ENCODE measurements at regions not wholly inside any gene's neighbourhood (a gene's known extent, or its start where the extent isn't known, plus 50 kb on each side); places are given as distances from the start of the nearest gene placed in this dataset.

DNA sequence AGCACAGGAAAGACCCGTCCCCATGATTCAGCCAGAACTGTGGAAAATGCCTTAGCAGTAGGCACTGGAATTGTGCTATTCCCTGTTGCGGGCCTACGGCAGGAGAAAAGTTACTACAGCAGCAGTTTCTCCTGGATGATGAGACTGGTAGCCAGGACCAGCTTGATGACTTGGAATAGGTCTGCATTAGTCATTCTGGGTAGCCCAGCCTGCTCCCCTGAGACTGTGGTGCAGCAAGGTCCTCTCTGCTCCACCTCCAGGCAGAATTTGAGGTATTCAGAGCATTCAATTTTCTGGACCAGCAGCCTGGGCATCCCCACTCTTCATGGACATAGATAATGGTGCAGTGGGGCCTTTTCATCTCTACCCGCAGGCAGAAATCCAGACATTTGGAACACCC is 490.0 kb downstream of the SH2D4B start:
- DNase-seq, result no peak

DNA sequence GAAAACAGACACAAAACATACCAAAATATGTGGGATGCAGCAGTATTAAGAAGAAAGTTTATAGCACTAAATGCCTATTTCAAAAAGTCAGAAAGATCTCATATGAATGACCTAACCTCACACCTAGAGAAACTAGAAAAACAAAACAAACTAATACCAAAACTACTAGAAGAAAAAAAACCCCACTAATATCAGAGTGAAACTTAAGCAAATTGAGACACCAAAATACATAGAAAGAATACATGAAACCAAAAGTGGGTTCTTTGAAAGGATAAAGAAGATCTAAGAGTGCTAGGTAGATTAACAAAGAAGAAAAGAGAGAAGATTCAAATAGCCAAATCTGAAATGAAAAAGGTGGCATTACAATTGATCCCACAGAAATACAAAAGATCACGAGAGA is 494.1 kb downstream of the SH2D4B start:
- DNase-seq, result no peak

DNA sequence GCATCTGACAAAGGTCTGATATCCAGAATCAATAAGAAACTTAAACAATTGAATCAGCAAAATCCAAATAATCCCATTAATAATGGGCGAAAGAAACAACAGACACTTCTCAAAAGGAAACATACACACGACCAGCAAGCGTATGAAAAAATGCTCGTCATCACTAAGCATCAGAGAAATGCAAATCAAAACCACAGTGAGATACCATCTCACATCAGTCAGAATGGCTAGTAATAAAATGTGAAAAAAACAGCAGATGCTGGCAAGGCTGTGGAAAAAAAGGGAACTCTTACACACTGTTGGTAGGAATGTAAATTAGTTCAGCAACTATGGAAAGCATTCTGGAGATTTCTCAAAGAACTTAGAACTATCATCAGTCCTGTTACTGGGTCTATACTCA is 496.7 kb downstream of the SH2D4B start:
- no peak for DNase-seq

DNA sequence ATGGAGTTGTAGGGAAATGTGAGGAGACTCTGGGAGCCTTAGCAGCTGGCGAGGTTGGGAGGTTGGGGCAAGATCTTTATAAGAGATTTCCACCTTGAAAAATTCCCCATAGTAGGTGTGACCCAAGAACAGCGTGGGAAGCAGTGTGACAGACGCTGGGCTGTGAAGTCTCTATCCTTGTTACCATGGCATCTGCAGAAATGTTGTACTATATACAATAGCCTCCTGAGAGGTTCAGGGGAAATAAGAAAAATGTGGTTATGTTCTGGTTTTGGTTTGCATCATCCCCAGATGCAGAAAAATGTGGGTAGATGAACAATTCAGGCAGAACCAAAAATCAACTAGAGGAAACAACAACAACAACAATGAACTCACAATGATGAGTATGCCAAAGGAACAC is 498.6 kb downstream of the SH2D4B start:
- DNase-seq, result no peak

DNA sequence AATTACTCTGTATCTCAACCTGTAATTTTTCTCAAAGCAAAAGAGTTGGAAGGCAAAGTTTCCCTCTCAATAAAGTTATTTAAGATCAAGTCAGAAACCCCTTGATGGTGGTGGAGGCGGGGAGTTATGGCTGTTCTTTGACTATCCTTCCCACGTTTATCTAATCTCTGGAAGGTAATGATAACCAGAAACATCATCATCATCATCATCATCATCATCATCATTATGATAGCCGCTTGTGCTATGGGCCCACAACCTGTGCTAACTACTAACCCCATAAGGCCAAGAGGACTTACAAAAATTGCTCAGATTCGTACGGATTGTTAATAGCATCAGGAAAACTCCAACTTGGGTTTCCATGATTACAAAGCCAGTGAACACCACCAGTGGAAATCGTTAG is 502.3 kb downstream of the SH2D4B start:
- no peak for DNase-seq

DNA sequence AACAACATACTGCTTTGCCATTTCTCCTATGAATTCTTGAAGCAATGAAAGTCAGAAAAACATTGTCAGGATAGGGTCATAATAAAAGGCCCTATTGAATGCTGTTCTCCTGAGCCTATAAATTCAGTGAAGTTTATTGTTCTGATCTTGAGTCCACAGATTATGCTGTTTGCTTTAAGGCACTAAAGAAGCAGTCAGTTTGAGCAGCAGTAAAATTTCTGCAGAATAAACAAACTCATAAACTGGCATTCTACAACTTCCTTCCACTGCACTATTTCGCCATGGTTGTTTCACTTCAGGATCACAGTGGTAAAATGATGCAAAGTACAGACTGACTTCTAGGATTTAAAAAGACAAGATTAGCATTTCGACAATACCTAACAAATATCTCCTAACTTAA is 503.2 kb downstream of the SH2D4B start:
- no peak for DNase-seq

DNA sequence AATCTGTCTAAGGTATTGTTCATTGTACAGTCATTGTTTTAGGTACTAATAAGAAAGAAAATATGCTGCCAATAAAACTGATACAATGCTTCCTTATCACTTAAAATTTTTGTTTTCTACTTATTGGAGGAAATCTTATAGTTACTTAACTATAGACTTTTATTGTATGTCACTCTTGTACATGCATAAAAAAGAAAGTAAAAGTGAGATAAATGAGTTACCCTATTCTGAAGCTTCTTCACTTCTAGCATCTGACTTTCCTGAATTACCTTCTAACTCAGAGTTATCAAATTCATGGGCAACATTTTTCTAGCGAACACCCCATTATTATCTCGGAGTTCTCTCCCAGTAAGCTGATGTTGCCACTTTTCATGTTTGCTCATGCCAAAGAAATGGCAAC is 504.9 kb downstream of the SH2D4B start:
- no peak for DNase-seq

DNA sequence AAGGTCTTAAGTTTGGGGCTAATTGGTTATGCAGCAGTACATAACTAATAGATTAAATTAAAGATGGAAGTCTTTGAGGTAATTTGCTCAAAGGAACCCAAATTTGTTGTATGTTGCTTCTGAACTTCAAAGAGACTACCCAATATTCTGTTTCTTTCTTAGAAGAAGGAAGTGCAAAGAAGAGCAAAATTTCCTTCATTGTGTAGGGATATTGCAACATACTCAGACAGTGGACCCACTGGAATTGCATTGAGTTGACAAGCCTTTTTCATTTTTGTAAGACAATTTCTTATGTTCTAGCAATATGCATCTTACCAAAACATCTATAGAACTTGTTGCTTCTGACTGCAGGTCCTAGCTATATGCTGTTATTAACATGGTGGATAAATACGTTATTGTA is 527.8 kb downstream of the SH2D4B start:
- DNase-seq, result no peak

DNA sequence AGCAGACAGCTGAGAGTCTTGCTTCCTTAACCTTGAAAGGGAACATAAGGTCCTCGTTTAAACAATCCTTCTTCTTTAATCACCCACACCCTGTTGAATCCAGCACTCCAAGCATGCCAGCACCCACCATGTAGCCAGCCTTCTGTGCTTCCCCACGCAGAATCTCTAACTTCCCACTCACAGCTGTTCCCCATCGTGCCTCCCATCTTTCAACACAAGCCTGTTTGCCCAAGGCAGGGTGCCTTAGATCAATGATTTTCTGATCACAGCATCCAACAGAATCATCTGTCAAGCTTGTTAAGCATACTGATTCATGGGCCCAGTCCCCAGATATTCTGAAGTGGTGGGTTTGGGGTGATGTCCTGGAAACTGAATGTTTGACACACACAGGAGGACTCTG is 530.8 kb downstream of the SH2D4B start:
- no peak for DNase-seq

DNA sequence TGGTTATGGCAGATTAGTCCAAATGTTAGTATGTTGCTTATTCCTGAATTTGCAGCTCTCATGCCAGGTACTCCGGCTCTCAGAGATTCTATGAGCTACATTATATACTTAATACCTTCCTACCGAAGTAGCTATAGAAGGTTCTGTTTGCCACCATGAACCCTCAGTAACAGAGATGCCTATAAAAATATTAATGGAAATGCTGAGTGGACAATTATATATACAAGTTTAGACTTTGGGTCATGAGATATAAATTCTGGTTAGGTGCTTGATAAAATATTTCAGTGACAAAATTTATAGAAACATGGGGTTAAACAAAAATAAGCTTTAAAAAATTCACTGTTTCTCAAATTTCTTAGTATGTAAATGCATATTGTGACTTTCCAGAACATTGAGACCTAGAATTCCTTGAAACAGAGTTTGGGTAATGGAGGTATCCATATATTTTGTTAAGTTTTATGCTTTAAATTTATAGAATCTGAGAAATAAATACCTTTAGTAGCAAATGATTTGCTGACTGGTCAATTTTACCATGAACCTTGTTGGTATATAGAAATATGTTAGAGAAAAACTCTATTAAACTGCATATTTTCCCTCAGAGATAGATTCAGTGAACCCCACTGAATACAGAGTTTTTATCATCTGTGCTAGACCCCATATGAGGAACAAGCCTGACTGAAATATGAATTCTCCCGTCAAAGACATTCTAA is 533.5 kb downstream of the SH2D4B start:
- DNase-seq, result no peak

DNA sequence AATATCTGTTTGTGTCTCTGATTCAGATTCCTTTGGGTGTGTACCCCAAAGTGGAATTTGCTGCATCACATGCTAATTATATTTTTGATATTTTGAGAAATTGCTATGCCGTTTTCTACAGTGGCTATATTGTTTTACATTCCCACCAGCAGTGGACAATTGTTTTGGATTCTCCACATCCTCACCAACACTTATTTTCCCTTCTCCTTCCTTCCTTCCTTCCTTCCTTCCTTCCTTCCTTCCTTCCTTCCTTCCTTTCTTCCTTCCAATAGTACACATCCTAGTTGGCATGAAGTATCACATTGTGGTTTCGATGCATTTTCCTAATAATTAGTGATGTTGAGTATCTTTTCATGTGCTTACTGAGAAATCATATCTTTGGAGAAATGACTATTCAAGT is 535.5 kb downstream of the SH2D4B start:
- DNase-seq, result no peak

DNA sequence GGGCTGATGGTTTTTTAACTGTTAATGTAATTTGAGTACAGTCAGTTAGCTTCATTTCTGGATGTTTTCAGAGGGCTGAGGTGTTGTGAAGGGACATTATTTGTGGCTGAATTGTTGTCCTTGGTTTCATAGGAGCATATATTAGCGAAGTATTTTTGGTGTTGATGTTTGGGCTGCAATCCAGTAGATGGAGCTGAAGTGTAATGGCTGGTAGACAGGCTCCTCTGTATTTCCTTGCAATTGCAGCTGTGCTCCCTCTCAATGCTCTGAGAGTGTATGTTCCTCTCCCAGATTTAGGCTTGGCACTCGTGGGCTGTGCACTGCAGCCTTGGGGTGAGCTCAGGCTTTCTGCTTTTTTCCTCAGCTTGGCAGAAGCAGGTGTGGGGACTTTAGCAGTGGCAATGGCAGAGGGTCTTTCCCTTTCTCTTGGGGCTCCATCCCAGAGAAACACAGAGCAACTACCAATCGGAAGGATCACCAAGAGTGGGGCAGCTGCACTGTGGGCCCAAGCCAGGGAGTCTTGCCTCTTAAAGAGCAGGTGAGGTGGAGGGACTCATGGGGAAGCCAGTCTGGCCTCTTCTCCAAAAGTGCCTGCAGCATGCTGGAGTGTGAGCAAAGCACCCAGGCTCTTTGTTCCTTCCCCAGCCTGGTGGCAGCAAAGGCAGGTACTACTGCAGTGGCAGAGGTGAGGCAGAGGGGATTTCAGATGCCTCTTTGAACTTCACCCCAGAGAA is 544.4 kb downstream of the SH2D4B start:
- DNase-seq, result no peak

DNA sequence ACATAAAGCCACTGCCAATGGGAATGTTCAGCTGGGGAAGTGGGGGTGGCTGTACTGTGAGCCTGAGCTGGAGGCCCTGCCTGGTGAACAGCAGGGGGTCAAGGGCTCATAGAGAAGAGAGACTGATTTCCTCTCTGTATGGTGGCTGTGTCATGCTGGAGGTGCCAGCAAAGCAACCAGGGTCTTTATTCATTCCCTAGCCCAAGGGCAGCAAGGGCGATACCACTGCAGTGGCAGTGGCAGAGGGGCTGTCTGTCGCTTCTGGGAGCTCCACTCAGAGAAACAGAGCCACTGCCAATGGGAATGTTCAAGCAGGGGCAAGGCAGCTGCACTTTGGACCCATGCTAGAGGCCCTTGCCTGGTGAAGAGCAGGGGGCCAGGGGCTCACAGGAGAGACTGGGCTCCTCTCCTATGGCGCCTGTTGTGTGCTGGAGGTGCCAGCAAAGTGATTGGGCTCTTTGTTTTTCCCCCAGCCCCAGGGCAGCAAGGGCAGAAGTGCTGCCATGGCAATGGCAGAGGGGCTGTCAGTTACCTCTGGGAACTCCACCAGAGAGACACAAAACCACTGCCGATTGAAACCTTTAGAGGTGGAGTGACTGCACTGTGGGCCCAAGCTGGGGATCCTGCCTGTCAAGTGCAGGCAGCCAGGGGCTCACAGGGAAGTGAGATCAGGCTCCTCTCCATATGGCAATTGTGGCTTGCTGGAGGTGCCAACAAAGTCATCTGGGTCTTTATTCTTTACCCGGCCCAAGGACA is 545.1 kb downstream of the SH2D4B start:
- DNase-seq, result no peak

DNA sequence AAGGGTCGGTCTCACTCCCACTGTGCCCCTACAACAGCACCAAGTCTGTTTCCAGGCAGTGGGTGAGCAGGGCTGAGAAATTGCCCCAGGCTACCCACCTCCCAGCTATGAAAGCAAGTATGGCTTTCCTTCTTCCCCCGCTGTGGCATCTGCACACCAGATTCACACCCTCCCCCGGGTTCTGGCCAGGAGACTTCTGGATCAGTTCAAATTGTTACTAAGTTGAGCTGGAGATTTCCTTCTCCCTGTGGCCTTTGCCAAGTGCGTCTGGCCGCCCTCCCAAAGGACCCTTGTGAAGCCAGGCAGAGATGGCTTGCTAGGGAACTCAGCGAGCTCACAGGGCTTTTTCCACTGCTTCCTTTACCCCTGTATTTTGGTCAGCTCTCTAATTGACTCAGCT is 555.4 kb downstream of the SH2D4B start:
- DNase-seq, result no peak

DNA sequence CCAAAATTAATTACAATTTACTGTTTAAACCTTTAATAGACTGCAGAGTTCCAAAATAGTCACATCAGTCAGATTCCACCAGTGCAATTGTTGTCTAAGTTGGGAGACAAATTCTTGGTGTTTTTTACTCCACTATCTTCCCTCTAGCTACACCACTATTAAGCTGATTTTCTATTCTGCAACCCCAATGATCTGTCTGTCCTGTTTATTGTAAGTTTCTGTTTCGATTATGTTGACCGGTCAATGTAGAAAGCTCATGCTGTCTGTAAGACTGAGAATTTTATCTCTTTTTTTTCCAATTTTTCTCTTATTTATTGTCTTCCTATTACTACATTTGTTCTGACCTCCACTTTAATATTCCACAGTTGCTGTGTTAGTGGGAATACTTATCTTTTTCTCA is 557.5 kb downstream of the SH2D4B start:
- DNase-seq, result no peak

DNA sequence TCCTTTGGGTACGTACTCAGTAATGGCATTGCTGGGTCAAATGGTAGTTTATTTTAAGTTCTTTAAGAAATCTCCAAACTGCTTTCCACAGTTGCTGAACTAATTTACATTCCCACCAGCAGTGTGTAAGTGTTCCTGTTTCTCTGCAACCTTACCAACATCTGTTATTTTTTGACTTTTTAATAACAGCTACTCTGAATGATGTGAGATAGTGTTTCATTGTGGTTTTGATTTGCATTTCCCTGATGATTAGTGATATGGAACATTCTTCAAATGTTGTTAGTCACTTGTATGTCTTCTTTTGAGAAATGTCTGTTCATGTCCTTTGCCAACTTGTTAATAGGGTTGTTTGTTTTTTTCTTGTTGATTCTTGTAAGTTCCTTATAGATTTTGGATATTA is 558.9 kb downstream of the SH2D4B start:
- DNase-seq, result no peak

DNA sequence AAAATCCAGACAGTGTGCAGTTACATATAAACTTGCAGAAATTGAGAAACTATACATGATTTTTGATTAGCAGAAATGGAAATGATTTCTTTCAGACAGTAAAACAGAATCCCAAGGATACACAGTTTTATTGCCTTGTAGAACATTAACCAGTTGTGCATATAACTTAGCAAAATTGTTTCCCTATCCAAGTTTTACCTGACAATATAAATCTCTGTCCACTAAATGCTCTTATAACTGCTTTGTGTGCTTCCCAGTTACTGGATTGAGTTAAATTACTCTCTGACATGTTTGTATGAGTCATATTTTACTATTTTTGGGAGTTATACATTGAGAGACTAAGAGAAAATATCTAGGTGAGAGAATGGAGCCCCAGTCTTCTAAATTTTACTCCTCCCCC is 563.4 kb downstream of the SH2D4B start:
- DNase-seq, result no peak

DNA sequence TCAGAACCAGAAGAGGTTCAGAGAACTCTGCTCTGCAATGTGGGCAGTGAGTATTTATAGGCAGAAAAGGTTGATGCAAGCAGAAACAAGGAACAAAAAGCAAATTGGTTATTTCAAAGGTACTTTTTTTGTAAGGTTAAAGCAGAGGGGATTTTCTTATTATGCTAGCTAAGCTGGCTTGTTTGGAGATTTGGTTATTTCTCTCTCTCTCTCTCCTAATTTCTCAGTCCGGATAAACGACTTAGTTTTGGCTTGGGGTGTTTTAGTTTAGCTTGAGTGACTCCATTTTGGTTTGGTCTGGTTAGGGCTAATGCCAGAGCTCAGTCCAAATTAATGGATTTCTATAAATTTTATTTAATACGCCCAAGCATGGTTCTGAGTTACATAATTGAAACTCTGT is 566.8 kb downstream of the SH2D4B start:
- no peak for DNase-seq

DNA sequence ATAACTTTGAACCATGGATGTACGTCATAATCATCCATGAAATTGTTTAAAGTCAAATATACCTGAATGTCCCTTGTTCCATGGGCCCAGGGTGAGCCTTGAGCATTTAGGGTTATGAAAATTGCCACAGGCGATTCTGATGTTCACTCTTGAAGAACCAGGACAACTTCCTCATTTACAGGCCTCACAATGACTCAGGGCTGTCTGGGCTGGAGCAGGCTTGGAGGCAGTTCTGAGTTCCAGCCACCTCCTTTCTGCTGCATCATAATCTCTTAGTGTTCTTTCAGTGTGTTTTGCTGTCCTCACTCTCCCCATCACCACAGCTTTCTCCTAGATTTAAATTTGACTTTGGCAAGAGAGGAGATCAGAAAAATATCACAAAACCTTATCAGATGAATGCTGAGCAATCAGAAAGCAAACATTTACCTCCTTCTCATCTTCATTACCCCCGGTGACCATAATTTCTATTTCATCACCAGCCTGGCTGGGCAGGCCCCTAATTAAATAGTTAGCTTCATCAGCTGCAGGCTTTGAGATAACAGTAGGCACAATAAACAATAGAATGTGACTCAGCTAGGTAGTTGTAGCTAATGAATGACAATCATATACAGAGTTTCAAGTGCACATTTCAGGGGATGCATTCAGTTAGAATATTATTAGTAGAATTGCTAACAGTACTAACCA is 571.0 kb downstream of the SH2D4B start:
- no peak for DNase-seq

DNA sequence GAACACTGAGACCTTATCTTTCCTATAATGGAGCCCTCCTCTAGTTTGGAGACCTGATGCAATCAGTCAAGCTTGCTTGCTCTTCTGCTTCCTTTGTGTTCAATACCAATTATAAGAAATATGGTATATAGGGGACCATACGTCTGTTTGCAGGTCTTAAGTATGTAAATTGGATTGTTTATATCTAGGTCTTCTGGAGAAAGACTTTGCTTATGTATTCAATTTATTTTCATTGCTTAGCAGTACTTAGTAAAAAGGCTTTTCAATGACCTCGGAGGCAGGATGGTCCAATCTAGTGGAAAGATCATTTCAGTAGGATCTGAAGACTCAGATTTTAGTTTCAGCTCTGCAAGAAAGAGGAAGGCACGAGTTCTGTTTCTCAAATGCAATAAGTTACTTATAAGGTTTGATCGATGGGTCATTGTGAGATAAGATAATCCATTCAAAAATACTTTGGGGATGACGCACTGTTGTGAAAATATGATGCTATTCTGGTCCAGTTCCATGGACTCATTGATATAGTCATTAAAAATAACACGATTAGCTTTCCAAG is 571.6 kb downstream of the SH2D4B start:
- DNase-seq, result no peak

DNA sequence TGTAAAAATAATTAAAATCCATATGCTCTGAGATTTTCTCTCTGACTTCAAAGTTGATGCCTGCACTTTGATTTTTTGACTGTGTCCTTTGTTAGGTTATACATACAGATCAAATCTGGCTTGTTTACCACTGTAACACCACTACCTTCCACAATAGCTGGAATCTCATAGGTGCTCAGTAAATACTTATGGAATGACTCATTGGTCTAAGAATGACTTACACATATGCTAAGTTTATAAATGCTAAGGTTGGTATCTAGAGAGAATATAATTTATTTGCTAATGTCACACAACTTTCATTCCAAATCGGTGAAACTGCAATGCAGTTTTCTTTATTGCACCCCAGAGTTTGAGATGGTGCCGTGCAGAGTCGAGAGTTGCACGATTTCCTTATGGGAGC is 578.5 kb downstream of the SH2D4B start:
- no peak for DNase-seq

DNA sequence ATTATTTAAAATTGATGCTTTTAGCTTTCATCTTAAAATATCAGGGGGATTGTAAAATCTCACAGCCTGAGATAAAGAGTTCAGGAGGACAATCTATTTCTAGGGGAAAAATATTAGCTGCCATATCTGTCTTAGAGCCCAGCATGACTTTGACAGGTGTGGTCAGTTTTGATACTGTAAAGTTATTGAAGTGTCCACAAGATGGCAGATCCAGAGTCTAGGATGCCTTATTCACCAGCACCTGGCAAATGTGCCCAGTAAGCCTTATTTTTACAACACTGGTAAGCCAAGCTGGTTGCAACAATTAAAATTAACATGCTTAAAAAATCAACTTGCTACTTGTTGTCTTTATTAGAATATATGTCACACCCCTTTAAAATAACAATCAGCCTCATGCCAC is 579.3 kb downstream of the SH2D4B start:
- DNase-seq, result no peak

DNA sequence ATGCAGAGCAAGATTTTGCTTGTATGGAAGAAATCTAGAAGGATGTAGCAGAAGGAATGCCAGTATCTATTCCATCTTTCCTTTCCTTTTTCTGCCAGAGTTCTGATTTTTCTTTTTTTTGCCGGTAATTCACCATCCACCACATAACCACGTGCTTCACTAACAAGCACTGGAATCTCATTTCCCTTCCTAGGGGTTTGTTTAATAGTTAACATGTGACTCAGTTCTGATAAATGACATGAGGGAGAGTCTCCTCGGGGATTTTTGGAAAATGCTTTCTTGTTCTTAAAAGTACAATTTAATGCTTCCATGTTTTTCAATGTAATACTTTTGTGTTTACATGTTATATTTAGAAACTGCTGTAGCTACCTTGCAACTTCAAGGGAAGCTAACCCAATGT is 590.2 kb downstream of the SH2D4B start:
- no peak for DNase-seq
